ENCODE measurements at regions not wholly inside any gene's neighbourhood (a gene's known extent, or its start where the extent isn't known, plus 50 kb on each side); places are given as distances from the start of the nearest gene placed in this dataset.

DNA sequence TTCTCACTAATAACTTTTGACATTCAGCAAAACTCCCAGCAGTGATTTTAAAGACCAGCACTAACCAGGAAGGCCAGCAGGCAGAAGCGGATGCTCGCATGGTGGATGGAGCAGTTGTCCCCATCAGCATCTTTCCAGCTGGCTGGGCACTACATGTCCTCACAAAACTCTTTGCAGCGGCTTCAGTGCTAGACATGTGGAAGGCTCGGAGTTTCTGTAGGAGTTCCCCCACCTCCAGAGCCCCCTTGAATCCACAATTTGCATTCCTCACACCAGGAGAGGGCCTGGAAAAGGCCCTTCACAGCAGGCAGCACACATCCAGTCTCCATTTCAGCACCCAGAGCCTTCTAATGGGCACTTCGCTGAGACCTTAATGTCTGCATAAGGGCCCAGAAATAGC is 85.6 kb downstream of the APTX start:
- TF ChIP-seq EZH2phosphoT487 (IDR thresholded peaks at IDR 0.05; ENCODE audit: insufficient read depth, low read depth): no peak
- no peak for TF ChIP-seq EZH2 (IDR thresholded peaks at IDR 0.05; ENCODE audit: insufficient read depth, poor library complexity, severe bottlenecking)
- in situ Hi-C loops (cut with MboI): no loop called here
- Histone ChIP-seq H3K4me3 (no peak overlapping the region), H3F3A (ENCODE audit: insufficient read depth) (no peaks in the 10 kb centered on the region), H3K36me3 (ENCODE audit: low read depth) (no peaks in the 10 kb centered on the region), H3K9ac (no peak overlapping the region), H3K27me3 (replicated peaks; ENCODE audit: insufficient read depth) (no peaks in the 10 kb centered on the region; the same call in 1 of the 2 replicates), H3K4me2 (ENCODE audit: unreplicated experiment) (no peak overlapping the region), H4K20me1 (ENCODE audit: insufficient read depth) (no peaks in the 10 kb centered on the region), H3K4me1 (ENCODE audit: insufficient read depth) (no peaks in the 10 kb centered on the region), H3K9me2 (ENCODE audit: insufficient read depth) (no peaks in the 10 kb centered on the region), H3K79me2 (ENCODE audit: insufficient read depth) (no peaks in the 10 kb centered on the region), H3K9me3 (ENCODE audit: low read depth) (no peaks in the 10 kb centered on the region), H2AFZ (no peak overlapping the region), H3K27ac (no peak overlapping the region)
- no peak for DNase-seq
- WGBS, 2 experiments (ENCODE audit: low coverage in 1 of 2, low lambda C conversion rate in 2 of 2, missing lambda C conversion rate in 2 of 2): 47 to 52% methylated on average over 5 of the region's 5 CpGs

DNA sequence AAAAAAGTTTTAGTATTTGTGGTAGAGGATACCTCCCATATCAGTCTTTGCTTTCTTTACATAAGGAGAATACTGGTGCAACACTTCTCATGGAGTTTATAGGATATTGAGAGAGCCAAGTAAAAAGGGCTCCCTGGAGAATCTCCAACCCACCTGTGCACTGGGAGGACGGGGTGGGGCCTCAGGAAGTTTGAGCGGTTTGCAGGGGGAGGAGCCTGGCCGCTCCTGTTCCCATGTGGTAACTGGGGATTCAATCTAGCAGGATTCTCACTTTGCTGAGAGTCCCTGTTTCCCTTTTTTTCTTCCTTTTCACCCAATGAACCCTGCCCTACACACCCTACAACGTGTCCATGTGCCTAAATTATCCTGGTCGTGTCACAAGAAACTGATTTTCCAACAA is 82.8 kb downstream of the APTX start:
- Histone ChIP-seq H3K79me2 (ENCODE audit: insufficient read depth) (no peaks in the 10 kb centered on the region), H2AFZ (no peak overlapping the region), H3K27ac (no peak overlapping the region), H3K4me2 (ENCODE audit: unreplicated experiment) (no peak overlapping the region), H3F3A (ENCODE audit: insufficient read depth) (no peaks in the 10 kb centered on the region), H3K27me3 (replicated peaks; ENCODE audit: insufficient read depth) (no peaks in the 10 kb centered on the region), H3K9ac (no peak overlapping the region), H3K4me3 (no peak overlapping the region), H3K36me3 (ENCODE audit: low read depth) (no peaks in the 10 kb centered on the region), H3K9me3 (ENCODE audit: low read depth) (no peaks in the 10 kb centered on the region), H3K9me2 (ENCODE audit: insufficient read depth) (no peaks in the 10 kb centered on the region), H4K20me1 (ENCODE audit: insufficient read depth) (no peaks in the 10 kb centered on the region), H3K4me1 (ENCODE audit: insufficient read depth) (no peaks in the 10 kb centered on the region)
- no peak for DNase-seq
- 33 to 34% methylated on average over 5 of the region's 5 CpGs for WGBS, 2 experiments (ENCODE audit: low coverage in 1 of 2, low lambda C conversion rate in 2 of 2, missing lambda C conversion rate in 2 of 2)
- no peak for TF ChIP-seq EZH2phosphoT487 (IDR thresholded peaks at IDR 0.05; ENCODE audit: insufficient read depth, low read depth)
- no peak for TF ChIP-seq EZH2 (IDR thresholded peaks at IDR 0.05; ENCODE audit: insufficient read depth, poor library complexity, severe bottlenecking)
- in situ Hi-C loops (cut with MboI): no loop called here
